ENCODE measurements at regions not wholly inside any gene's neighbourhood (a gene's known extent, or its start where the extent isn't known, plus 50 kb on each side); places are given as distances from the start of the nearest gene placed in this dataset.

- TF ChIP-seq, protein P1, sequence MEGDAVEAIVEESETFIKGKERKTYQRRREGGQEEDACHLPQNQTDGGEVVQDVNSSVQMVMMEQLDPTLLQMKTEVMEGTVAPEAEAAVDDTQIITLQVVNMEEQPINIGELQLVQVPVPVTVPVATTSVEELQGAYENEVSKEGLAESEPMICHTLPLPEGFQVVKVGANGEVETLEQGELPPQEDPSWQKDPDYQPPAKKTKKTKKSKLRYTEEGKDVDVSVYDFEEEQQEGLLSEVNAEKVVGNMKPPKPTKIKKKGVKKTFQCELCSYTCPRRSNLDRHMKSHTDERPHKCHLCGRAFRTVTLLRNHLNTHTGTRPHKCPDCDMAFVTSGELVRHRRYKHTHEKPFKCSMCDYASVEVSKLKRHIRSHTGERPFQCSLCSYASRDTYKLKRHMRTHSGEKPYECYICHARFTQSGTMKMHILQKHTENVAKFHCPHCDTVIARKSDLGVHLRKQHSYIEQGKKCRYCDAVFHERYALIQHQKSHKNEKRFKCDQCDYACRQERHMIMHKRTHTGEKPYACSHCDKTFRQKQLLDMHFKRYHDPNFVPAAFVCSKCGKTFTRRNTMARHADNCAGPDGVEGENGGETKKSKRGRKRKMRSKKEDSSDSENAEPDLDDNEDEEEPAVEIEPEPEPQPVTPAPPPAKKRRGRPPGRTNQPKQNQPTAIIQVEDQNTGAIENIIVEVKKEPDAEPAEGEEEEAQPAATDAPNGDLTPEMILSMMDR (IDR thresholded peaks at IDR 0.05; ENCODE audit: insufficient read depth, low read length), result no peak
- no peak for TF ChIP-seq SPI1 (IDR thresholded peaks at IDR 0.05; ENCODE audit: borderline replicate concordance, low read depth)
Measured at GRCh38 chr22:48719978-48720661, 1107.6 kb downstream of the BRD1 start.

All from HL-60 (cell line).